GM10266 (cell line): ENCODE measurements at regions not wholly inside any gene's neighbourhood (a gene's known extent, or its start where the extent isn't known, plus 50 kb on each side); places are given as distances from the start of the nearest gene placed in this dataset.

Experiments
- DNase-seq: peaks from one replicate; pipeline ENCODE4 v3.0.0; 2012; ENCODE audit errors: extremely low spot score
- CTCF ChIP-seq: IDR thresholded peaks from 2 replicates; pipeline ENCODE4 v1.5.1; 2012; ENCODE audit warnings: mild to moderate bottlenecking, low read depth; ENCODE audit not compliant: control insufficient read depth, insufficient read depth; ENCODE audit errors: missing control alignments

- TF ChIP-seq CTCF: no peak
- DNase-seq: no peak
Measured at GRCh38 chr9:135020481-135021392, 66.7 kb upstream of the OLFM1 start.

GRCh38 chr9:135021393-135021789, 66.1 kb upstream of the OLFM1 start:
- DNase-seq: no peak
- TF ChIP-seq CTCF: no peak

GRCh38 chr9:135022191-135022870, 65.1 kb upstream of the OLFM1 start:
- TF ChIP-seq CTCF: no peak
- DNase-seq: no peak

- no peak for TF ChIP-seq CTCF
- no peak for DNase-seq
Measured at GRCh38 chr9:135023088-135023785, 64.2 kb upstream of the OLFM1 start.

- DNase-seq: no peak
- no peak for TF ChIP-seq CTCF
Measured at GRCh38 chr9:135023786-135024405, 63.6 kb upstream of the OLFM1 start.

GRCh38 chr9:135029463-135029862, 58.0 kb upstream of the OLFM1 start:
- no peak for DNase-seq
- no peak for TF ChIP-seq CTCF
